ENCODE measurements at regions not wholly inside any gene's neighbourhood (a gene's known extent, or its start where the extent isn't known, plus 50 kb on each side); places are given as distances from the start of the nearest gene placed in this dataset.
"Not testable (repeated sequence)": the region's sequence is repeated elsewhere in the genome, so short reads cannot be mapped to it uniquely, and the experiment has no call there.

- DNase-seq: no peak
Measured at GRCh38 chr5:176748967-176749935, 61.1 kb upstream of the UNC5A start.

- no peak for DNase-seq
Measured at GRCh38 chr5:176750144-176750543, 60.2 kb upstream of the UNC5A start.

GRCh38 chr5:176754376-176754973, 55.9 kb upstream of the UNC5A start:
- no peak for DNase-seq

- DNase-seq: not testable (repeated sequence)
Measured at GRCh38 chr5:176755593-176755992, 54.8 kb upstream of the UNC5A start.

GRCh38 chr5:176757569-176757968, 52.8 kb upstream of the UNC5A start:
- not testable (repeated sequence) for DNase-seq
